ENCODE measurements at regions not wholly inside any gene's neighbourhood (a gene's known extent, or its start where the extent isn't known, plus 50 kb on each side); places are given as distances from the start of the nearest gene placed in this dataset.

DNA sequence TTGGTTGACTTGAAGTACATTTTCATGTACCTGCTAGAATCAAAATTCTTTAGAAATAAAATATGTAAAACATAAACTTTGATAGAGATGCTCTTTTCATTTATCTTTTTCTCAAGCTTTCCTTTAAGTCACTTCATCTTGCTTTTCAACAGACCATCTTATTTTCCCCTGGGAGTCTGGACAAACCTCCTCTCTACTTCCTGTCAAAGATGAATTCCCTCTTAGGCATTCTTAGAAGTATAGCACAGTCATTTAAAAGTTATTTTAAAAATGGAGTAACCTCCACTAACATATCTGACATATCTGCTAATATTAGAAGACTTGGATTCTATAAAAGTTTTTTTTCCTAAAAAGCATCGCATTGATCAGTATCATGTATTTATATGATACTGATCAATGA lies 84.8 kb upstream of the PAX6 start:
- TF ChIP-seq CTCF (conservative IDR thresholded peaks at IDR 0.05; ENCODE audit: low read length) = no peak
- TF ChIP-seq EZH2phosphoT487 (IDR thresholded peaks at IDR 0.05; ENCODE audit: borderline replicate concordance) = no peak

Measured in Loucy (cell line).